K562 (cell line): ENCODE measurements at regions not wholly inside any gene's neighbourhood (a gene's known extent, or its start where the extent isn't known, plus 50 kb on each side); places are given as distances from the start of the nearest gene placed in this dataset.

Source experiments
- ELF2 ChIP-seq: fragments of 250-450 bp; sonication (Bioruptor Pico); IDR thresholded peaks from 2 replicates; pipeline ENCODE4 v1.5.0; 2021; ENCODE audit warnings: mild to moderate bottlenecking
- ELK1 ChIP-seq: sonication (generic); formaldehyde crosslinking; IDR thresholded peaks from 2 replicates; pipeline ENCODE4 v1.8.1; 2022; ENCODE audit warnings: missing genetic modification reagents
- GTF2B ChIP-seq: IDR thresholded peaks from 2 replicates; pipeline ENCODE4 v1.6.1; 2011; ENCODE audit not compliant: insufficient read length; ENCODE audit errors: extremely low read depth
- MTA1 ChIP-seq: fragments of 450-650 bp; IDR thresholded peaks from 2 replicates; pipeline ENCODE4 v1.6.1; 2017; ENCODE audit warnings: borderline replicate concordance
- RAD21 ChIP-seq, 2 experiments: fragments of 250-450 bp in 1 of 2; fragments of 450-650 bp in 1 of 2; sonication (Bioruptor Pico) in 1 of 2; formaldehyde crosslinking in 1 of 2; IDR thresholded peaks in 1 of 2; conservative IDR thresholded peaks in 1 of 2; 2 replicates each; pipeline versions ENCODE4 v1.4.0 to v1.8.0; 2020 to 2022; ENCODE audit warnings: mild to moderate bottlenecking in 2 of 2, moderate library complexity in 1 of 2
- RBBP5 ChIP-seq: fragments of 200-600 bp; sonication (generic); IDR thresholded peaks from 2 replicates; pipeline ENCODE4 v1.6.1; 2012; ENCODE audit warnings: borderline replicate concordance, mild to moderate bottlenecking, low read length, control low read depth, inconsistent platforms; ENCODE audit not compliant: insufficient read depth, poor library complexity, severe bottlenecking
- RNF219 ChIP-seq: fragments of 250-450 bp; sonication (Bioruptor Pico); IDR thresholded peaks from 2 replicates; pipeline ENCODE4 v1.5.0; 2022; ENCODE audit warnings: mild to moderate bottlenecking
- SIRT6 ChIP-seq: IDR thresholded peaks from one replicate; pipeline ENCODE4 v1.6.1; 2012; ENCODE audit warnings: low read depth, mild to moderate bottlenecking, control low read depth, inconsistent platforms, low read length, moderate library complexity
- TGIF2 ChIP-seq: sonication (generic); formaldehyde crosslinking; IDR thresholded peaks from 2 replicates; pipeline ENCODE4 v1.8.1; 2022; ENCODE audit warnings: mild to moderate bottlenecking, missing genetic modification reagents, moderate library complexity
- ZBTB1 ChIP-seq: sonication (generic); formaldehyde crosslinking; IDR thresholded peaks from 2 replicates; pipeline ENCODE4 v1.8.1; 2023; ENCODE audit warnings: missing genetic modification reagents, low read depth, mild to moderate bottlenecking, borderline replicate concordance
- ZNF174 ChIP-seq: fragments of 250-450 bp; sonication (Bioruptor Pico); IDR thresholded peaks from 2 replicates; pipeline ENCODE4 v1.4.0; 2020; ENCODE audit warnings: mild to moderate bottlenecking
- ZNF436 ChIP-seq: fragments of 250-450, 450-650 bp; sonication (Bioruptor Pico); formaldehyde crosslinking; IDR thresholded peaks from 2 replicates; pipeline ENCODE4 v1.7.0; 2020; ENCODE audit warnings: mild to moderate bottlenecking
- TF ChIP-seq, protein P1 (sequence below): fragments of 250-450 bp; sonication (Bioruptor Pico); IDR thresholded peaks from 2 replicates; pipeline ENCODE4 v1.9.0; 2021; ENCODE audit warnings: mild to moderate bottlenecking

DNA sequence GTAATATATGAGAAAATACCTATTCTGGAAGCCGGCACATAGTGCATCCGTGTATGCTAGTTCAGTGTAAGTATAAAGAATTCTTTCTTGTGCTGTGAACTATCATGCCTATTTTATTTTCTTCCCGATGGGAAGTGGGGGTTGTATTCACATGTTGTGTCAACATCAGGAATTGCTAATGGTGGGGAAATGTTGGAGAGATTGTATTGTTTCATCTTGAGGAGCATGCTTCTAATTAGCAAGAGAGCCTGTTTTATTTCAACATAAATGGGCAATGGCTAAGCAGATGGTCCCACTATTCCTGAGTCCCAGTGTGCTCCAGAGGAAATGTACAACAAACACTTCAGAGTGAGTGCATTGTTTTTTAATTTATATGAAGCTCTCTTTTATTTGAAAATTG is 485.2 kb downstream of the PLPP3 start (continued):
- TF ChIP-seq RAD21 (CRISPR knock-in tag; conservative IDR thresholded peaks at IDR 0.05 in 1 of 2, IDR thresholded peaks at IDR 0.05 in 1 of 2) (no peak), ZBTB1 (no peak), ELK1 (no peak), ELF2 (no peak), SIRT6 (no peak), ZNF174 (CRISPR knock-in tag) (no peak), RNF219 (CRISPR knock-in tag) (no peak), TGIF2 (CRISPR knock-in tag) (no peak), RBBP5 (no peak), GTF2B (no peak), MTA1 (no peak), ZNF436 (CRISPR knock-in tag) (no peak)
- TF ChIP-seq, protein P1, sequence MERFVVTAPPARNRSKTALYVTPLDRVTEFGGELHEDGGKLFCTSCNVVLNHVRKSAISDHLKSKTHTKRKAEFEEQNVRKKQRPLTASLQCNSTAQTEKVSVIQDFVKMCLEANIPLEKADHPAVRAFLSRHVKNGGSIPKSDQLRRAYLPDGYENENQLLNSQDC (CRISPR knock-in tag): no peak
